ENCODE measurements at regions not wholly inside any gene's neighbourhood (a gene's known extent, or its start where the extent isn't known, plus 50 kb on each side); places are given as distances from the start of the nearest gene placed in this dataset.

DNA sequence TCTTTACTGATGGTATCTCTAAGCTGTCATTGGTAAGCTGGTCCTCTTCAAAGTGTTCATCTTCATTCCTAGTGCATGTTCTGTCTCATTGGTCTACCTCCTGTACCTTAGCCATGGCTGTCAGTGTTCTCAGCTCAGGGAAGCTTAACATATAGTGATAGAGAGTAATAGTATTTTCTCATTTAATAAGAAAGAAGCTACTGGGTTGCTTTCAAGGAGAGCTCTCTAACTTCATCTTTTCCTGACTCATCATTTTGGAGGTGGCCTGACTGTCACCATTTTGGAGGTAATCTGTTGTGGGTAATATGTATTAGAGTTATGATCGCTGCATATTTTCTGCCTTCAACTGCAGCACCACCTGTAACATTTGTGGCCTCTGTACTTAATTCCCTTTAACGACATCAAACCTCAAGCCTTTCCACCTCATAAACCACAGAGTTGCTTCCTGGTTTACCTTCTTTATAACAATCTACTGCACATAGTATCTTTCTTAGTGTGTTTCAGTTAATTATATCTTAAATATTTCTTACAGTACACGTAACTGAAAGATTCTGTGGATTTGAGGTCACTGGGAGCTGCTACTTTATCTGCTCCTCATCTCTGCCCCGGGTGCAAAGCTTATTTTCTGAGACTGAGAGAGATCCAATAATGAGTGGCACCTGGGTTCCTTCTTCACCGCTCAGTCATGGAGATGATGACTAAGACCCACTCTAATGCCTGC, 474.0 kb upstream of the TECRL start:
- H3K27me3 ChIP-seq (replicated peaks; ENCODE audit: control insufficient read depth, insufficient read depth, low read length), result no peaks in the 10 kb centered on the region
- no peak overlapping the region for H3K9ac ChIP-seq (ENCODE audit: low read length)
- H3K4me3 ChIP-seq (ENCODE audit: low read length), result no peak overlapping the region
- no peaks in the 10 kb centered on the region for H3K4me1 ChIP-seq (ENCODE audit: control insufficient read depth, insufficient read depth, low read length)
- no peaks in the 10 kb centered on the region for H3K36me3 ChIP-seq (ENCODE audit: control insufficient read depth, insufficient read depth, low read length, severe bottlenecking)
- peaks cover 3% of the 10 kb centered on the region for H3K9me3 ChIP-seq (ENCODE audit: control insufficient read depth, low read length)
- DNase-seq (ENCODE audit: low read depth), result no peak

GRCh38 chr4:64882311-64883086, 473.2 kb upstream of the TECRL start:
- H3K27me3 ChIP-seq (replicated peaks; ENCODE audit: control insufficient read depth, insufficient read depth, low read length), result no peaks in the 10 kb centered on the region
- H3K4me1 ChIP-seq (ENCODE audit: control insufficient read depth, insufficient read depth, low read length), result no peaks in the 10 kb centered on the region
- DNase-seq (ENCODE audit: low read depth), result no peak
- no peaks in the 10 kb centered on the region for H3K36me3 ChIP-seq (ENCODE audit: control insufficient read depth, insufficient read depth, low read length, severe bottlenecking)
- H3K9me3 ChIP-seq (ENCODE audit: control insufficient read depth, low read length), result peaks cover 2% of the 10 kb centered on the region
- H3K9ac ChIP-seq (ENCODE audit: low read length), result no peak overlapping the region
- H3K4me3 ChIP-seq (ENCODE audit: low read length), result no peak overlapping the region

GRCh38 chr4:64880557-64880956, 471.3 kb upstream of the TECRL start:
- no peak for DNase-seq (ENCODE audit: low read depth)
- H3K27me3 ChIP-seq (replicated peaks; ENCODE audit: control insufficient read depth, insufficient read depth, low read length), result no peaks in the 10 kb centered on the region
- H3K4me1 ChIP-seq (ENCODE audit: control insufficient read depth, insufficient read depth, low read length), result no peaks in the 10 kb centered on the region

DNA sequence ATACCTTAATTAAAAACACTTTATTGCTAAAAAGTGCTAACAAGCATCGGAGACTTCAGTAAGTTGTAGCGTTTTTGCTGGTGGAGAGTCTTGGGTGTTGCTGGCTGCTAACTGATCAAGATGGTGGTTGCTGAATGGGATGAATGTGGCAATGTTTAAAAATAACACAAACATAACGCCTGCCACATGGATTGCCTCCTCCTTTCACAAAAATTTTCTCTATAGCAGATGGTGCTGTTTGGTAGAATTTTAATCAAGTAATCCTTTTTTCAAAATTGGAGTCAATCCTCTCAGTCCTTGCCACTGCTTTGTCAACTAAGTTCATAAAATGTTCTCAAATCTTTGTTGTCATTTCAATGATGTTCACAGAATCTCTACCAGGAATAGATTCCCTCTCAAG, 466.8 kb upstream of the TECRL start:
- no peak overlapping the region for H3K4me3 ChIP-seq (ENCODE audit: low read length)
- H3K9me3 ChIP-seq (ENCODE audit: control insufficient read depth, low read length), result no peaks in the 10 kb centered on the region
- H3K9ac ChIP-seq (ENCODE audit: low read length), result no peak overlapping the region
- DNase-seq (ENCODE audit: low read depth), result no peak
- H3K4me1 ChIP-seq (ENCODE audit: control insufficient read depth, insufficient read depth, low read length), result no peaks in the 10 kb centered on the region
- H3K27me3 ChIP-seq (replicated peaks; ENCODE audit: control insufficient read depth, insufficient read depth, low read length), result no peaks in the 10 kb centered on the region
- no peaks in the 10 kb centered on the region for H3K36me3 ChIP-seq (ENCODE audit: control insufficient read depth, insufficient read depth, low read length, severe bottlenecking)

More at GRCh38 chr4:64880557-64880956, 471.3 kb upstream of the TECRL start:
- H3K4me3 ChIP-seq (ENCODE audit: low read length), result no peak overlapping the region
- no peak overlapping the region for H3K9ac ChIP-seq (ENCODE audit: low read length)
- no peaks in the 10 kb centered on the region for H3K9me3 ChIP-seq (ENCODE audit: control insufficient read depth, low read length)
- H3K36me3 ChIP-seq (ENCODE audit: control insufficient read depth, insufficient read depth, low read length, severe bottlenecking), result no peaks in the 10 kb centered on the region

GRCh38 chr4:64870558-64870957, 461.3 kb upstream of the TECRL start:
- no peaks in the 10 kb centered on the region for H3K36me3 ChIP-seq (ENCODE audit: control insufficient read depth, insufficient read depth, low read length, severe bottlenecking)
- no peaks in the 10 kb centered on the region for H3K9me3 ChIP-seq (ENCODE audit: control insufficient read depth, low read length)
- H3K27me3 ChIP-seq (replicated peaks; ENCODE audit: control insufficient read depth, insufficient read depth, low read length), result no peaks in the 10 kb centered on the region
- no peak overlapping the region for H3K9ac ChIP-seq (ENCODE audit: low read length)
- no peak for DNase-seq (ENCODE audit: low read depth)
- H3K4me1 ChIP-seq (ENCODE audit: control insufficient read depth, insufficient read depth, low read length), result no peaks in the 10 kb centered on the region
- no peak overlapping the region for H3K4me3 ChIP-seq (ENCODE audit: low read length)

DNA sequence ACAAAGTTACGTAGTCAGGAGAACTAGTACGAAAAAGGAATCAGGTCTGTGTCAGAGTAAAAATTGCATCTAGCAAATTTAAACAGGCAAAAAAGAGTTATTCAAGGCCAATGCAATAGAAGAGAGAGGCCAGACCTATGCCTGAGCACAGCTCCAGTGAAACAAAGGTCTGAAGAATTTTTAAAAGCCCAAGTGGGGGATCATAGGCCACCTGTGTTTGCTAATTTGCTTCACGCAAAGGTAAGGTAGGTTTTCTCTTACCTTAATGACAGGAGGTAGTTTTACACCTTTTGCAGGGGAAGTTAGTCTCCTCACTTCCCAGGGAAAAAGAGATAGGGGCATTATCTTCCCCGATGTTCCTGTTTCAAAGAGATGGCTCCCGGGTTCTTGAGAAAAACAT, 448.6 kb upstream of the TECRL start:
- Histone ChIP-seq H3K36me3 (ENCODE audit: control insufficient read depth, insufficient read depth, low read length, severe bottlenecking) (no peaks in the 10 kb centered on the region), H3K4me3 (ENCODE audit: low read length) (no peak overlapping the region), H3K9me3 (ENCODE audit: control insufficient read depth, low read length) (no peaks in the 10 kb centered on the region), H3K4me1 (ENCODE audit: control insufficient read depth, insufficient read depth, low read length) (no peaks in the 10 kb centered on the region), H3K9ac (ENCODE audit: low read length) (no peak overlapping the region), H3K27me3 (replicated peaks; ENCODE audit: control insufficient read depth, insufficient read depth, low read length) (no peaks in the 10 kb centered on the region)
- no peak for DNase-seq (ENCODE audit: low read depth)

- H3K36me3 ChIP-seq (ENCODE audit: control insufficient read depth, insufficient read depth, low read length, severe bottlenecking), result no peaks in the 10 kb centered on the region
- H3K27me3 ChIP-seq (replicated peaks; ENCODE audit: control insufficient read depth, insufficient read depth, low read length), result no peaks in the 10 kb centered on the region
- H3K9me3 ChIP-seq (ENCODE audit: control insufficient read depth, low read length), result no peaks in the 10 kb centered on the region
- H3K4me1 ChIP-seq (ENCODE audit: control insufficient read depth, insufficient read depth, low read length), result no peaks in the 10 kb centered on the region
- peak; percentile 32 for DNase-seq (ENCODE audit: low read depth)
- no peak overlapping the region for H3K4me3 ChIP-seq (ENCODE audit: low read length)
- no peak overlapping the region for H3K9ac ChIP-seq (ENCODE audit: low read length)
These were observed 447.9 kb upstream of the TECRL start for GRCh38 chr4:64857198-64857597.

DNA sequence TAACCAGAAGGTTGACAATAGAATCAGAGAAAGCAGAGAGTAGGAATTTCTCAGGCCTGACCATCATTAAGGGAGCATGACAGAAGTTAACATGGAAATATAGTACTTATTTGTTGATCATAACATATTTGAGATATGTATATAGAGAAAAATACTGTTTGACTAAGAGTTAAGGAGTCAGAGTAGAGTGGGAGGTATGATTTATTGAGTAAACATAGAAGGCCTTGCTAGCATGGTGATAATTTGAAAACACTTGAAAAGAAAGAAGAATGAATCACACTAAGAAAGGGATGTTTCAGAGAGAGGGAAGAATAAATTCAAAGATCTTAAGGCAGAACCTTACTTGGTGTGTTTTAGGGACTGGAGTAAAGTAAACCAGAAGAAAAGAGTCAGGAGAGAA, 437.2 kb upstream of the TECRL start:
- Histone ChIP-seq H3K27me3 (replicated peaks; ENCODE audit: control insufficient read depth, insufficient read depth, low read length) (no peaks in the 10 kb centered on the region), H3K4me3 (ENCODE audit: low read length) (no peak overlapping the region), H3K36me3 (ENCODE audit: control insufficient read depth, insufficient read depth, low read length, severe bottlenecking) (no peaks in the 10 kb centered on the region), H3K9ac (ENCODE audit: low read length) (no peak overlapping the region), H3K9me3 (ENCODE audit: control insufficient read depth, low read length) (no peaks in the 10 kb centered on the region), H3K4me1 (ENCODE audit: control insufficient read depth, insufficient read depth, low read length) (no peaks in the 10 kb centered on the region)
- no peak for DNase-seq (ENCODE audit: low read depth)

- H3K9ac ChIP-seq (ENCODE audit: low read length), result no peak overlapping the region
- no peaks in the 10 kb centered on the region for H3K27me3 ChIP-seq (replicated peaks; ENCODE audit: control insufficient read depth, insufficient read depth, low read length)
- no peaks in the 10 kb centered on the region for H3K36me3 ChIP-seq (ENCODE audit: control insufficient read depth, insufficient read depth, low read length, severe bottlenecking)
- no peaks in the 10 kb centered on the region for H3K4me1 ChIP-seq (ENCODE audit: control insufficient read depth, insufficient read depth, low read length)
- no peaks in the 10 kb centered on the region for H3K9me3 ChIP-seq (ENCODE audit: control insufficient read depth, low read length)
- no peak for DNase-seq (ENCODE audit: low read depth)
- no peak overlapping the region for H3K4me3 ChIP-seq (ENCODE audit: low read length)
These were observed 420.5 kb upstream of the TECRL start for GRCh38 chr4:64829749-64830148.

DNA sequence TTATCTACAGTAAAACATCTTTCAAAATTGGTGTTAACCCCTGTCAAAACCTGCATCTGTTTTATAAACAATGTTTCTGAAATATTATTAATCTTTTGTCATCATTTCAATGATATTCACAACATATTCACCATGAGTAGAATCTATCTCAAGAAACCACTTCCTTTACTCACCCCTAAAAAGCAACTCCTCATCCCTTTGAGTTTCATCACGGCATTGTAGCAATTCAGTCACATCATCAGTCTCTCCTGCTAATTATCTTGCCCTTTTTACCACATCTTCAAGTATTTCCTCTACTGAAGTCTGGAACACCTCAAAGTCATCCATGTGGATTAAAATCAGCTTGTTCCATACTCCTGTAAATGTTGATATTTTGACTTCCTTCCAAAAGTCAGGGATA, 415.3 kb upstream of the TECRL start:
- no peaks in the 10 kb centered on the region for H3K9me3 ChIP-seq (ENCODE audit: control insufficient read depth, low read length)
- H3K4me3 ChIP-seq (ENCODE audit: low read length), result no peak overlapping the region
- no peaks in the 10 kb centered on the region for H3K4me1 ChIP-seq (ENCODE audit: control insufficient read depth, insufficient read depth, low read length)
- H3K36me3 ChIP-seq (ENCODE audit: control insufficient read depth, insufficient read depth, low read length, severe bottlenecking), result no peaks in the 10 kb centered on the region
- no peak overlapping the region for H3K9ac ChIP-seq (ENCODE audit: low read length)
- no peaks in the 10 kb centered on the region for H3K27me3 ChIP-seq (replicated peaks; ENCODE audit: control insufficient read depth, insufficient read depth, low read length)
- DNase-seq (ENCODE audit: low read depth), result no peak

DNA sequence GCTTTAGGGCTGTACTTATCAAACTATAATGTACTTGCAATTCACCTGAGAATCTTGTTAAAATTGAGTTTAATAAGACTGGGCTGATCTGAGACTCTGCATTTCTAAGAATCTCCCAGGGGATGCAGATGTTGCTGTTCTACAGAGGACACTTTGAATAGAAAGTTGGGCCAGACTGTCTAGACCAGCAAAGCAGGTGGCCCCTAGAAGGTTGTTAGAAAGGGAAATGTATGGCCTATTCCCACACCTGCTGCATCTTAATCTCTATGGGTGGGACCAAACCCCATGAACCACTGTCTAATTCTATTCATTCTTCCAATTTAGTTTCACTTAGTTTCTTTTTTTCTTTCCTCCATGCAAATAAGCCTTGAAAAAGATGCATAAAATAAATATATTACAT, 413.2 kb upstream of the TECRL start:
- no peaks in the 10 kb centered on the region for H3K36me3 ChIP-seq (ENCODE audit: control insufficient read depth, insufficient read depth, low read length, severe bottlenecking)
- no peaks in the 10 kb centered on the region for H3K9me3 ChIP-seq (ENCODE audit: control insufficient read depth, low read length)
- no peak for DNase-seq (ENCODE audit: low read depth)
- H3K4me1 ChIP-seq (ENCODE audit: control insufficient read depth, insufficient read depth, low read length), result no peaks in the 10 kb centered on the region
- H3K9ac ChIP-seq (ENCODE audit: low read length), result no peak overlapping the region
- H3K4me3 ChIP-seq (ENCODE audit: low read length), result no peak overlapping the region
- no peaks in the 10 kb centered on the region for H3K27me3 ChIP-seq (replicated peaks; ENCODE audit: control insufficient read depth, insufficient read depth, low read length)

All from adipocyte (in vitro differentiated cells).